ENCODE measurements at regions not wholly inside any gene's neighbourhood (a gene's known extent, or its start where the extent isn't known, plus 50 kb on each side); places are given as distances from the start of the nearest gene placed in this dataset.

DNA sequence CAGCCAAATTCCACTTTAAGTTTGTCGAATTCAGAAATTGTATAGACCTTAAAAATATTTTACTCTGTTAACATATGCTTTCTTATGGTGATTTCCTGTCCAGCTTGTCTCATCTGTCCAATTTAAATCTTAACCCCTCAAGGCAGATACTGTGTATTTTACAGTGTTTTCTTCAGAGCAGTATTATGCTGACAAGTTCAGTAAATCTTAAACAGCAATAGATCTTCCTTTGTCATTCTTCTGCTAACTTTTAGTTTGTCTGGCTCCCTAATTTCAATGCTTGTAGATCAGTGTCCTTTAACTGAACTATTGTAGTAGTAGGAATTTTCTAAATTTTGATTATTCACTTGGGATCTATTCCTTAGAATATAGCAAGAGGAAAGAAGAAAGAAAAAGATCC lies 52.8 kb upstream of the MEIS1 start:
- Histone ChIP-seq H3K36me3 (no peaks in the 10 kb centered on the region), H3K27me3 (peaks cover 29% of the 10 kb centered on the region), H3K4me3 (no peak overlapping the region), H3K9me3 (no peaks in the 10 kb centered on the region)
- no peak for DNase-seq

DNA sequence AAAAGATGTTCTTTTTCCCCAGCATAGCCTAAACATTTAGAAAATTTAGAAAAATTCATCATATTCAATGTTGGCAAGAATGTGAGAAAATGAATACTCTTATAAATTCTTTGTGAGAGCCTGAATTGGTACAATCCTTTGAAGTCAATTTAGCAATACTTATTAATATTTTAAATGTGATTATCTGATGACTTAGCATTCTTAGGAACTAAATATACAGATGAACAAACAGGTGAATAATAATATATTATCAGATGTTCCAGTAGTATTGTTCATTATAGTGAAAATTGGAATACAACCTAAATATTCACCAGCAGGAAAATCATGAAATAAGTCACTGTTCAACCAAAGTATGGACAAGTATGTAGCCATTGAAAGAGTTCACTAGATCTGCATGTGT lies 55.5 kb upstream of the MEIS1 start:
- Histone ChIP-seq H3K4me3 (no peak overlapping the region), H3K27me3 (peaks cover 27% of the 10 kb centered on the region), H3K9me3 (no peaks in the 10 kb centered on the region), H3K36me3 (no peaks in the 10 kb centered on the region)
- DNase-seq = no peak

DNA sequence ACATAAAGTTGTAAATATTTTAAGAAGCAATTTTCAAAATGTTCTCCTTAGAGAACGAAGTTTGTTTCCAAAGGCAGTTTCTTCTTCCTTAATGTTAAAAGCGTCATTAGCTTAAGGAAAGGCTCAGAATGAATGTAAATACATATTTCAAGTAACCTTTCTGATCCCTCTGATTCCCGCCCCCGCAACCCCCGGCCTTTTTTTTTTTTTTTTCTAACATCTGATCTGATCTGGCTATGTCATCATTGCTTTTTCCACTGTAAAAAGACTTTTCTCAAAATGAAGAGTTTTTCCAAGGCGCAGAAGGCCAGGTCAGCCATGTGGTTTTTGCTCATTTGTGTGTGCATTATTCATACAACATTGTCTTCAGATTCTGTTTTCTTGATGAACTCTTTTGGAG lies 57.1 kb upstream of the MEIS1 start:
- no peak for DNase-seq
- Histone ChIP-seq H3K9me3 (no peaks in the 10 kb centered on the region), H3K36me3 (no peaks in the 10 kb centered on the region), H3K27me3 (peaks cover 17% of the 10 kb centered on the region), H3K4me3 (no peak overlapping the region)

DNA sequence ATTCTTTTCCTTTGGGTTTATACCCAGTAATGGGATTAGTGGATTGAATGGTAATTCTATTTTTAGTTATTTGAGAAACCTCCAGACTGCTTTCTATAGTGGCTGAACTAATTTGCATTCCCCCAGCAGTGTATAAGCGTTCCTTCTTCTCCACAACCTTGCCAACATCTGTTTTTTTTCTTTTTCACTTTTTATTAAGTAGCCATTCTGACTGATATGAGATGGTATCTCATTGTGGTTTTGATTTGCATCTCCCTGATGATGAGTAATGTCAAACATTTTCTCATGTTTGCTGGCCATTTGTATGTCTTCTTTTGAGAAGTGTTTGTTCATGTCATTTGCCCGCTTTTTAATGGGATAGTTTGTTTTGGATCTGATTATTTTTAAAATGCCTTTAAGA lies 64.1 kb upstream of the MEIS1 start:
- Histone ChIP-seq H3K9me3 (no peaks in the 10 kb centered on the region), H3K4me3 (no peak overlapping the region), H3K36me3 (no peaks in the 10 kb centered on the region), H3K27me3 (peaks cover 2% of the 10 kb centered on the region; the same call in 1 of the 2 replicates)
- no peak for DNase-seq

DNA sequence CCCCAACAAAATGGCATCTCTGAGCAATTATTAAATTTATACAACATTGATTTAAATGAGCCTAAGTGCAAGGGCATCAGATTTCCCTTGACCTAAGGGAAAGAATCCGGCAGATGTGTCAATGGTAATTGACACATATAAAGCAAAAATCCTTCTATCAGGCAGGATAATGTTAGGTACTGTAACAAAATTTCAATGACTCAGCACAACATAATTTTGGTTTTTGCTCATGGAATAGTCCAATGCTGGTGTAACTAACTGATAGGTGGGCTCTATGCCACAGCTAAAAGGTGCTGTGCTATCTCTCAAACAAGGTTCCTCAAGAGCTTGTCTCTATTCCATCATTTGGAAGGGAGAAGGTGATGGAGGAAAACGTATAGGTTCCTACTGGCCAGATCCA lies 68.3 kb upstream of the MEIS1 start:
- Histone ChIP-seq H3K4me3 (no peak overlapping the region), H3K27me3 (peaks cover 2% of the 10 kb centered on the region; the same call in 1 of the 2 replicates), H3K36me3 (no peaks in the 10 kb centered on the region), H3K9me3 (no peaks in the 10 kb centered on the region)
- DNase-seq = no peak

DNA sequence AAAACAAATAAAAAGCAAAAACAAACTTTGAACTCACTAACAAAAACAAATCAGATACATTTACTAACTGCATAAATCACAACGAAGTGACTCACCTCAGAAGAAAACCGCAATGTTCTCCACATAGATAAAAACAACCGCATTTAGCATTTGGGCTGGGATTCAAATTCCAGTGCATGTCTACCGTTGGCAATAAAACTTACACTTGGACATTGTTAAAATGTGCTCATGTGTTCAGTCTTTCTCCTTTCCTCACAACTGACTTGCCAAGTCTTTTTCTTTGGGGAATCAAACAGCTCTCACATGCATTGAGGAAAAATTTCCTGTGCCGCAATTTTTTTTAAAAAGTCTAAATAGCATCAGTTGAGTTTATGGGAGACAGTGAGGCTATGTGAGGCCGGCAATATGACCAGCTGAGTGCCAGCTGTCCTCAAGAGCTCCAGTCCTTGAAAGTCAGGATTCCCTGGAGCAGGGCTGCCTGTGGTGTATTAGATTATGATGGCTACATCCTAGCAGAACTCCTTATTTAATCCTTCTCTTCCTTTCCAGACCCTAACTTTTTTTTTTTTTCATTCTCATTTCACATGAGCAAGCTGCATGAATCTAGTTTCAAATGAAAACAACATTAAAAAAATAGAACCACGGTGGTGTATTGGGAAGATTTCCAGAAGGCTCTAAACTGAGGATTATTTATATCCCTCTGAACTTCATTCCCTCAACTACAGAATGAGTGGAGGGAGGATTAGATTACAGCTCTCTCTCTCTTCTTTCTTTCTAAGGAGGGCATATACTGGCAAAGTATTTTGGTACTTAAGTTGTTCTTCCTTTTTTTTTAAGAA lies 70.2 kb upstream of the MEIS1 start:
- DNase-seq = peak; percentile 63
- no peak overlapping the region for H3K4me3 ChIP-seq

DNA sequence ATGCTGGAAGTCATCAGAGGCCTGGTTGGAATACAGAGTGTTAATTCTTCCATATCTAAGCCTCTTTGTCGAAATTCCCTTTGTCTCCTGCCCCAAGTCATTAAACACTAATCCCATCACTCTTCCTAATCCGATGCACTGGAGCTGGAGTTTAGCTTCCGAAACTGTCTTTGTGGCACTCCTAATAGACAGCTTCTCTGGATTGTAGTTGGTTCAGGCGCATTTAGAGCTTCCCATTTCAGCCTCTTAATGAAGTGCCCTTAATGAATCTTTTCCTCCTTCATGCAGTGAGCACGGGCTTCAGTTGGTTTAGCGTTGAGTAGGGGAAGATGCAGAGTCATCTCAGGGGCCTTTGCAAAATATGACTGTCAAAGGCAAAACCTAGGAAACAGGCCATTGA lies 72.2 kb upstream of the MEIS1 start:
- Histone ChIP-seq H3K4me3 (no peak overlapping the region), H3K9me3 (no peaks in the 10 kb centered on the region), H3K36me3 (no peaks in the 10 kb centered on the region), H3K27me3 (no peaks in the 10 kb centered on the region; the same call in 1 of the 2 replicates)
- no peak for DNase-seq

More for the DNA sequence above, 70.2 kb upstream of the MEIS1 start:
- H3K36me3 ChIP-seq = no peaks in the 10 kb centered on the region
- H3K9me3 ChIP-seq = no peaks in the 10 kb centered on the region
- H3K27me3 ChIP-seq = no peaks in the 10 kb centered on the region

DNA sequence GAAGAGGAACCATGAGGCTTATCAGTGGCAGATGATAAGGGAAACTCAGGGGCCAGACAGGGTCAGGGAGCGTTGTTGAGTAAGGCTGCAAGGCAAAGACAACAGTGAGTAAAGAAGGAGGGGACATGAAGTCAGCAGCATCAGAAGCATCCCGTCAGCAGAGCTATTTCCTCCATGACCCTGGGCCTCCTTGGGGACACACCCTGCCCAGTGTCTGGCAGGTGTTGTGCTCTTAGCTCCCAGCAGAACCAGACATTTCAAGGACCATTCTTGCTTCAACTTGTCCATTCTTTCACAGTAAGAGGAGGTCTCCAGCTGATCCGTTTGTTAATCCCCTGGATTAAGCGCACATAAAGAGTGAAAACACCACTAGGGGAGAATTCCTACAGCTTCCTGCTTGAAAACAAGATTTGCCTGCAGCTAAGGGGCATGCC lies 88.7 kb upstream of the MEIS1 start:
- Histone ChIP-seq H3K9me3 (peaks cover 3% of the 10 kb centered on the region), H3K4me3 (no peak overlapping the region), H3K36me3 (no peaks in the 10 kb centered on the region), H3K27me3 (no peaks in the 10 kb centered on the region; the same call in 1 of the 2 replicates)
- no peak for DNase-seq

DNA sequence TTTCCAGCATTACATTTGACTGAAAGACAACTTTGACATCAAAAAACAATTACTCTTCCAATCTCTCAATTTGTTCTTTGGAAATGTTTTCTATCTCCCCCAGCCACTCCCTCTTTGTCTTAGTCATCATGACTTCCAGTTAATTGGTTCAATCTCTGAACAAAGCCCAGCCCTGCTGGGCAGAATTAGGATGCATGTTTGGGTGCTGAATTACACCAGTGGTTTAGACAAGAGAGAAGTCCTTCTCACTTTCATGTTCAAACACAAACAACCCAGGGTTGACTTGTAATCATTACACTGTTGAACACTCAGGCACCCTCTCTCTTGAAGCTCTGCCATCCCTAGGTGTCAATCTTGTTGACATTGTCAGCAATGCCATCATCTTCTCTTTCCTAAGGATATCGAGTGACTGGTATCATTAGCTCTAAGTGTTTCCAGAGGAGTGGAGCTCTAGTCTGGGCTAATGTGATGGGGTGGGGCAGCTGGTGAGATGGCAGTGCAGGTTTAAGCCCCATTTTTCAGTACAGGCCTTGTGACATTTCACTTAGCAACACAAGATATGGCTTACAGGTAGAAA lies 90.8 kb upstream of the MEIS1 start:
- H3K9me3 ChIP-seq = peaks cover 2% of the 10 kb centered on the region; the same call in 1 of the 2 replicates
- no peaks in the 10 kb centered on the region for H3K36me3 ChIP-seq
- no peak overlapping the region for H3K4me3 ChIP-seq
- DNase-seq = no peak
- no peaks in the 10 kb centered on the region; the same call in 1 of the 2 replicates for H3K27me3 ChIP-seq

DNA sequence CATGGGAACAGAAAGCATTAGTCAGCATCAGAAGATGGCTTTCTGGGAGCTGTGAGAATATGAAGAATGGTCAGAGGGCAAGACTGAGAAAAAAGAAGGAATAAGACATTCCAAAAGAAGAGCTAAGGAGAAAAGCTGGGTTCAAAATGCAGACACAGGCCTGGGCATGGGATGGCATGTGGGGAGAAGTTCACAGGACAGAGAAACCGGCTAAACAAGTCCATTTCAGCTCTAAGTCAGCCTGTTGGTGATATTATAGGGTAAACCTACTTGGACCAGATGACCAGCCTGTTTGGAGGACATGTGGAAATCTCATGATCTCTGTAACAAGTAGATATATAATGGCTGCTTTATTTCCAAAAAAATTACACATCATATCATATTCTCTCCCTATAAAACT lies 91.7 kb upstream of the MEIS1 start:
- no peaks in the 10 kb centered on the region; the same call in 1 of the 2 replicates for H3K27me3 ChIP-seq
- no peak for DNase-seq
- H3K4me3 ChIP-seq = no peak overlapping the region
- peaks cover 2% of the 10 kb centered on the region; the same call in 1 of the 2 replicates for H3K9me3 ChIP-seq
- no peaks in the 10 kb centered on the region for H3K36me3 ChIP-seq

DNA sequence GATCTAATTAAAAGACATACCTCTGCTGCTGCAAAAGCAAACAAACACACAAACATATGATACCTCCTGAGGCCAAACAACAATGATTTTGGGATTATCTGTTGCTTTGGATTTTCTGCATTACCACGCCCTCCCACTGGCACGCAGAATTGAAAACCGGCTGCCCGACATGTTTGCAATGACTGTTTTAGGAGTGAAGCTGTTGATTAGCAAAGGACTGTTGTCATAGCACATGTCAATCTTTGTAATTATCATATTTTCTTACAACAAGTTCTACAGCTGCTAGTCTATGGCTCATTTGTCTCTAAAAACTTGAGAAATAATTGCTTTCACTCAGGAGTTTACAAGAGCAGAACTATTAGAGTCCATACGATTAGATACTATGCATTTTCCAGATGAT lies 94.4 kb upstream of the MEIS1 start:
- H3K4me3 ChIP-seq = no peak overlapping the region
- no peaks in the 10 kb centered on the region; the same call in 1 of the 2 replicates for H3K27me3 ChIP-seq
- H3K36me3 ChIP-seq = no peaks in the 10 kb centered on the region
- DNase-seq = no peak
- no peaks in the 10 kb centered on the region for H3K9me3 ChIP-seq

DNA sequence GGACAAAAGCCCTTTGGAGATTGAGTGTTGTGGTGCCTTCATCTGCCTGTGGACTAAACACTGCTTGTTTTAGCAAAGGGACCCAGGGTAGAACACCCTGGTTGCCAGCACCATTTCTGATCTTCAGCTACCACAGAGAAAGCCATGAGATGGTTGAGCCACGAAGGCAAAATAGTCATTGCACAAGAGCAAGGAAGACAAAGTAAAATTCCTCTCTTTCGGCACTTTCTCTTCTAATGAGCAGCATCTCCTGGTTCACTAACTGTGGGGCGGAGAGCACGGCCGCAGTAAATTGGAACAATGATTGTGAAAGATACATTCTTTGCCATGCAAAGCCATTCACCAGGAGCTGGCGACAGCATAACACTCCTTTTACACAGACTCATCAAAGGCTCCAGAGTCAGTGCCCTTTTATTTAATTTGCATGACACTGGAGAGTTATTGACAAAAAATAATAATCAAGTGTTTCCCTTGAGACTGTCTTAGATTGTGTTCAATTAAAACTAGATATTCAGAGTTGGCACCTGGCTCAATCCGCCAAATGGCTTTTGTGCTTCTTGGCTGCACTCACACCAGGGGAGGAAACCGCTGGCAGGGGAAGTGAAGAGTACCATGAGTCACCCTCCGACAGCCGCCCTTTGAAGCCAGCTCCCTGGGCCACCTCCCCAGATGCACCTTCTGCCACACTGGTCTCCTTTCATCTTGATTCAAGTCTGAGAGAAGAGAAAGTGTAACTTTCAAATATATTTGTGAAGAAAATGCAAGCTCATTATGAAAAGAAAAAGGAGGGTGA lies 100.5 kb upstream of the MEIS1 start:
- DNase-seq = peak; percentile 83
- no peaks in the 10 kb centered on the region for H3K36me3 ChIP-seq
- H3K4me3 ChIP-seq = no peak overlapping the region
- H3K9me3 ChIP-seq = no peaks in the 10 kb centered on the region
- no peaks in the 10 kb centered on the region for H3K27me3 ChIP-seq

DNA sequence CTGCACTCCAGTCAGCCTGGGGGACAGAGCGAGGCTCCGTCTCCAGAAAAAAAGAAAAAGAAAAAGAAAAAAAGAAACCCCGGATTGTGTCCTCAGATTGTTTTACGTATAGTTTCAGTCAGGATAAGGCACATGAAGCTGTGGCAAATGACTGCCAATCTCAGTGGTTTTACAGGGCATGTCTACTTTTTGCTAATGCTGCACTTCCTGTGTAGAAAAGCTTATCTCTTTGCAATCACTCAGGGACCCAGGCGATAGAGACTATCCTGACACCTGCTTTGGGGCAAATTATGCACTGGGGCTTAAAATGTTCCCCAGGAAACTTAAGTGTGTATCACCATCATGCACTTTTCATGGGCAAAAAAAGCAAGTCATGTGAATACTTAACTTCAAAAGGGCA lies 103.7 kb upstream of the MEIS1 start:
- Histone ChIP-seq H3K9me3 (no peaks in the 10 kb centered on the region), H3K36me3 (no peaks in the 10 kb centered on the region), H3K4me3 (no peak overlapping the region), H3K27me3 (no peaks in the 10 kb centered on the region)
- no peak for DNase-seq

DNA sequence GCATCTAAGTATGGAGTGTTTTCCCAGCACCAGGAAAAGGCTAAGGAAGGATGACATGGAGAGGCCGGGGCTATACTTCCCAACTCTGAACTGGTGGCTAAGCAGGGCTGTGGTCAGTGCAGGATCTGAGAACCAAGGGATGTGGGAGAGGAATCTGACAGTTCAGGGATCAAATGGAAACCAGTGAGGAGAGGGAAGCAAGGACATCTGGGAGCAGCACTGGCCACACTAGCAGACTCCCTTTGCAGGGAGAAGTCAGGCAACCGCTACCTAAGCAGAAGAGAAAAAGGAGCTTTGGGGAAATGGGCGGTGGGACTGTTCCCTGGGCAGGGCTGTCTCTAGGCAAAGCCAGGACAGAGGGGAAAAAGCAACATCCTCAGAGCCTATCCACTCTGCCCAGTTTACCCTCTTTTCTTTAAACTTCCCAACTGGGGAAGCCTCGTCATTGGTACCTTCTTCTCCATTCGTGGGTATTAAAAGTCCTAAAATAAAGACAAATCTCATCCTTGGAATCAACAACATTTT lies 105.8 kb upstream of the MEIS1 start:
- Histone ChIP-seq H3K27me3 (no peaks in the 10 kb centered on the region), H3K4me3 (no peak overlapping the region), H3K9me3 (no peaks in the 10 kb centered on the region), H3K36me3 (no peaks in the 10 kb centered on the region)
- no peak for DNase-seq

DNA sequence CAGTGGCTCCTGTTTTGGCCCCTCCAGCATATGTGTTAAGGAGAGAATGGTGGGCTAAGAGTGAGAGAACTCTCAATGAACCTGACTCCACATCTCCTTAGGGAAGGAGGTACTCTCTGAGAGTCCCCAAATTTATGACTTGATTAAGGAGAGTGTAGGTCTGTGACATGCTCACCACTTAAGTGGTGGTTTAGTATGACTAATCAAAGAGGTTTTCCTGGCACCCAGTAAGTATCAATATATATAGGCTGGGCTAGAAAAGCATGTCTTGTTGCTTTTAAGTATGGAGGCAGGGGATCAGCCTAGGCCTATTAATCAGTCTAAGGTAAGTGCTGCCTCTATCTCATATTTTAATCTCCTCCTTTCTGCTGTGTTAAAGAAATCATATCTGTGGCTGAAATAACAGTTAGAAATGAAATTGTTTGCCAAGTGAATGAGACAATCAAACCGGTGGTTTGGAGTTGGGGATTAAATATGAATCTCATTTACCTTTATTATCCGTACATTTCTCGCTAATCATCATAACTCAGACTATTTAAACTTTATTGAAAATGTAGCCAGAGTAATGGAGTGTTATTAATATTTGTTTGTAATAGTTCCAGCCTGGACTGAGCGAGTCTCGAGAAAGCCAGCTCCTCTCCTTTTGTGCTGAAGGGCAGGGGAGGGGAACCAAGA lies 107.7 kb upstream of the MEIS1 start:
- no peak overlapping the region for H3K4me3 ChIP-seq
- H3K27me3 ChIP-seq = no peaks in the 10 kb centered on the region
- no peak for DNase-seq
- H3K9me3 ChIP-seq = no peaks in the 10 kb centered on the region
- H3K36me3 ChIP-seq = no peaks in the 10 kb centered on the region

DNA sequence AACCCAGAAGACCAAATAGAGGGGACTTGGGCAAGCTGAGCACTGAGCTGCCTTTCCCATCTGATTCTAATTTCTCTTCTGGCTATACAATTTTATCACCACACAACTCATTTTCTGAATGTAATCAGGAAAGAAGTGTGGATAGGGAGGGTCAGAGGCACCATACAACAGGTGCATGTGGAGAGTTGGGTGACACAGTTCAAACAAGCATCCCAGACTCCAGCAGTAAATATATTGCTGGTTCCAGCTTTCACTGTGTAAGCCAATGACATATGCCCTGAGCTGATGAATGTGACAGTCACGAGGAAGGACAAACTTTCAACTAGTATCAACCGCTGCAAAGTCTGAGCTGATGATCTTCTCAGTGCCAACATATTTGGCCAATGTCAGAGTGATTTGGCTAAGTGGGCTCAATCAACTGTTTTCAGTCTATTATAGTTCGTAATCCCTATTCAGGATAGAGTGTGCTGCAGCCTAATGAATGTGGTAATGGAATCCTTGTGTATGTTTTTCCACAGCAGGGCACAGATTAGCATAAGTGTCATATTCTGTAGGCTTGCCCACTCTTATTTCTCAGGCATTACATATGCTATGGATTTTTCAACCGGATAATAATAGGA lies 109.9 kb upstream of the MEIS1 start:
- Histone ChIP-seq H3K27me3 (0 out of 2 replicates have a peak, but pooled peaks cover 2% of the 10 kb centered on the region), H3K4me3 (no peak overlapping the region), H3K9me3 (no peaks in the 10 kb centered on the region), H3K36me3 (no peaks in the 10 kb centered on the region)
- no peak for DNase-seq
